B cell (primary cell): ENCODE measurements at regions not wholly inside any gene's neighbourhood (a gene's known extent, or its start where the extent isn't known, plus 50 kb on each side); places are given as distances from the start of the nearest gene placed in this dataset.

Experiments used
- CTCF ChIP-seq: fragments of 200-600 bp; IDR thresholded peaks from one replicate; pipeline ENCODE4 v1.8.0; 2022; ENCODE audit warnings: antibody characterized with exemption, mild to moderate bottlenecking
- EZH2 ChIP-seq: IDR thresholded peaks from 2 replicates; pipeline ENCODE4 v1.6.1; 2012; ENCODE audit warnings: borderline replicate concordance, low read depth, mild to moderate bottlenecking, moderate library complexity, low read length; ENCODE audit not compliant: insufficient read depth, poor library complexity, severe bottlenecking

GRCh38 chr3:106529738-106530137 is 660.9 kb upstream of the CBLB start:
- TF ChIP-seq CTCF (no peak), EZH2 (no peak)
